CD4-positive, alpha-beta T cell treated with Interferon alpha-2 for 1 hour (primary cell): ENCODE measurements at regions not wholly inside any gene's neighbourhood (a gene's known extent, or its start where the extent isn't known, plus 50 kb on each side); places are given as distances from the start of the nearest gene placed in this dataset.

Experiments used
- DNase-seq, 2 donors: peaks; one replicate each; pipeline ENCODE4 v3.0.0-alpha.2; 2020 to 2022

DNA sequence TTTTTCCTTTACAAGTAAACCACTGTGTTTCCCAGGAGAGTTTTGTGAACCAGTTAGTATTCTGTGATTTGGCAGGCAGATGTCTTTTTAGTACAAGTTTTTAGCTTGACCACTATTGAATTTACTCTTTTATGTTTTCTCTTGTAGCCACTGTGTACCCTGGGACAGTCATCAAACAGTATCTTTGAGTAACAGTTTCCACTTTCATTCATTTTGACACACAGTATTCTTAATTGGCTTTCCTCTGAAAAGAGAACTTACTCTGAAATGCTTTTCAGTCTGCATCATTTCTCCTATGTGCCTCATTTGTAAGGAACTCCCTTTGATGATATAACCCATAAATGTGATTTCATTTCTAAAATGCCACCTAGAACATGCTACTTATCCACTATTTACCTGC is 476.5 kb downstream of the PDGFC start:
- no peak for DNase-seq

GRCh38 chr4:156493858-156494257 is 477.7 kb downstream of the PDGFC start:
- DNase-seq = no peak

DNA sequence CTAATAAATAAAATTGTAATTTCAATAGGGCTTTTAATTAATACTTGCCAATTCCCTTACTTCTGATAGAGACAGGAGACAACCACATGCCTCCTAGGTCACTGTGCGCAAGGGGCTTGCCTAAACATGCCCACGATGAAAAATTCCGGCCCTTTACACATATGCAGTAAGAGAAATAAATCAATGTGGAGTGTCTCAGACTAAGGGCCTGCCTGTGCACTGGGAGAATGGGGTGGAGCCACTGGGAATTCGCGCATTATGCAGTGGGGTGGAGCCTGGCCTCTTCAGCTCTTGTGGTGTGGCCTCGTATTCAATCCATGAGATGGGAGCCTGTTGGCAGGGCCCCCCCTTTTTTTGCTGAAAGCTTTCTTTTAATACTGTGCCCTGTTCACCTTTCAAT is 484.5 kb downstream of the PDGFC start:
- no peak for DNase-seq

DNA sequence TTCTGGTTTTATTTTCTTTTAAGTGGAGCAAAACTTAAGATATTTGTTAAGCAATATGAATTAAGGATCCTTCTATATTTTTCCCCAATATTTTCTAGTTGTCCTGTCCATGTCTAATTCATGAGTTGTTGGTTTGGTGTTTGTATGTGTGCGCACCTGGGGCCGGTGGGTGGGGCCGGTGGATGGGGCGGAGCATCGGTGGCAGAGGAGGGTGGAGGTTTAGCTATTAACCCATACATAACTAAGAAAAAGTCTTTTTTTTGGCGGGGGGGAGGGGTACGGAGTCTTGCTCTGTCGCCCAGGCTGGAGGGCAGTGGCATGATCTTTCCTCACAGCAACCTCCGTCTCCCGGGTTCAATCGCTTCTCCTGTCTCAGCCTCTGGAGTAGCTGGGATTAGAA is 489.8 kb downstream of the PDGFC start:
- no peak for DNase-seq

- DNase-seq = no peak
Measured at GRCh38 chr4:156477636-156478035, 494.0 kb downstream of the PDGFC start.

- DNase-seq = no peak
Measured at GRCh38 chr4:156476359-156476758, 495.2 kb downstream of the PDGFC start.

GRCh38 chr4:156475322-156475721 is 496.3 kb downstream of the PDGFC start:
- no peak for DNase-seq

DNA sequence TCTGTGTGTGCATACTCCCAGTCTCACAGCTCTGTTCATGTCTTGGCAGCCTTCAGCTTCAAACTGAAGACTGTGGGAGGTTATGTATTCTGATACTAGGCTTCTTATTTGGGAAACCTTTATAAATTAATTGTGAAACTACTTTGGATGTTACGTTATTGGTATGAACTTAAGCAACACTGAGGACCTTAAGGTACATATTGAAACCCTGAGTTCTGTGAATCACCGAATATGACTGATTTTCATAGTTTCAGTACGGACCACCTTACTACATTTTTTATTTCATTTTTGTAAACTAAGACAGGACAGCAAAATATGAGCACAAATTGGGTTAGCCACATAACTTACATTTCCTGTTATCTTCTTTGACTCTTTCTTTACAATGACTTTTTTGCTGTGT is 498.4 kb downstream of the PDGFC start:
- no peak for DNase-seq

GRCh38 chr4:156472624-156473023 is 499.0 kb downstream of the PDGFC start:
- no peak for DNase-seq

- no peak for DNase-seq
Measured at GRCh38 chr4:156459584-156459983, 505.9 kb upstream of the CTSO start.

- DNase-seq = no peak
Measured at GRCh38 chr4:156456830-156457229, 503.2 kb upstream of the CTSO start.

- no peak for DNase-seq
Measured at GRCh38 chr4:156443488-156443887, 489.8 kb upstream of the CTSO start.

- no peak for DNase-seq
Measured at GRCh38 chr4:156442912-156443311, 489.2 kb upstream of the CTSO start.

GRCh38 chr4:156439576-156440200 is 486.0 kb upstream of the CTSO start:
- DNase-seq = no peak

DNA sequence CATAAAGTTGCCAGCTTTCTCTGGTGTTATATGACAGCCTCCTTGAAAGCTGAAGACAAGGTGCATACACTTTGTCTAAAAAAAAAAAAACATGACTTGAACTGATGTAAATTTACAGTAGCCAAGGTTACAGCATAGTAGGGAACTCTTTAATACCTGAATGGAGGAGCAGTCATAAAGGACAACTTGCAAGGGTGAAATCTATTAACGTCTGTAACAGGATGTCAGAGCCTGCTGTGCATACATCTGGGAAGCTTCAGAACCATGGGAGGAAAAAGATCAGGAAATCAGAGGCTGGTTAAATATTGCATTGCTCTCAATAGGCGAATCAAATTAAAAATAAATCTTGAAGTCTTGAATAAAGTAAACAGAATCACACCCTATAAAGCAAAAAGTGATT is 484.0 kb upstream of the CTSO start:
- DNase-seq = no peak

- DNase-seq = no peak
Measured at GRCh38 chr4:156422576-156422975, 468.9 kb upstream of the CTSO start.

- no peak for DNase-seq
Measured at GRCh38 chr4:156420623-156421022, 467.0 kb upstream of the CTSO start.

DNA sequence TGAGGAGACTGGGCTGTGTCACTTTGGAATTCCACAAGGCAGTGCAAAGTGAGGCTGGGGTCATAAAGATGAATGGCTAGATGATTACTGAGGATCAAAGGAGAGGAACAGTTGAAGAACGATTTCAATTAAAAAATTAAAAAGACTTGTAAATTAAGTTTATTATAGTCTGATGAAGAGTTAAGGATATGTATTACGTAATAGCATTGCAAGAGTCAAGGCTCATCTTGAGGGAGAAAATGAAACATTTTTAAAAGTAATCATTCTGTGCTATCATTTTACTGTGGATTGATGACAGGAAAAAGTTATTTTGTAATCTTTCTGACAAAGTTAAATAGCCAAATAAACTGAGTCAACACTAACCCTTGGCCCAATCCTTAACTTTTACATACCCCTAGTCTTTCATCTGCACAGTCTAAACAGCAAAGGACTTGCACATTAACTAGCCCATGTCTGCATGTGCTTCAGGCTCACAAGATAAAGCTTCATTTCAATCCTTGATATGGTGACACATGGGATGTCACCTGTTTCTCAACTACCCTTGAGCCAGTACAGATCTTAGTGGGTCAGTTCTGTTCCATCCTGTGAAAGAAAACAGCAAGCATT is 465.5 kb upstream of the CTSO start:
- no peak for DNase-seq

GRCh38 chr4:156414406-156414805 is 460.7 kb upstream of the CTSO start:
- no peak for DNase-seq

- no peak for DNase-seq
Measured at GRCh38 chr4:156413239-156414135, 459.8 kb upstream of the CTSO start.

- no peak for DNase-seq
Measured at GRCh38 chr4:156411531-156411930, 457.9 kb upstream of the CTSO start.

- no peak for DNase-seq
Measured at GRCh38 chr4:156408749-156409148, 455.1 kb upstream of the CTSO start.

DNA sequence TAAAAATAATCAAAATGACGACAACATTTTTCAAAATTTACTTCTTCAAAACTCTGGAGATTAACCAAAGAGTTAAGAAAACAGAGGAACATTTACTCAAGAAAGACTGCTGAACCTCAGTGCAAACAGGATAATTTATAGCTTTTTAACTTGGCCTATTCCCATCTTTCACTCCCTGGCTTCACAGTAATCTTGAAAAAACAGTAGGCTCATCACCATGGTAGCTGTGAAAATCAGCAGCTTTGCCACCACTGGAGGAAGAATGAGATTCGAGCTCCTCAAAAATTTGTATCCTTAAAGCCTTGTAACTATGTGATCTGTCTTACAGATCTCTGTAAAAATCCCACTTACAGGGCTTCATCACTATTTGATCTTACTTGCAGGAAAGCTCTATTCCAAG is 447.7 kb upstream of the CTSO start:
- no peak for DNase-seq

GRCh38 chr4:156396534-156396933 is 442.9 kb upstream of the CTSO start:
- DNase-seq = no peak
